ENCODE measurements at regions not wholly inside any gene's neighbourhood (a gene's known extent, or its start where the extent isn't known, plus 50 kb on each side); places are given as distances from the start of the nearest gene placed in this dataset.
A peak's percentile ranks its signal among the peaks of the same experiment; 100 is the strongest.

- TF ChIP-seq CTCF (IDR thresholded peaks at IDR 0.05) (no peak), EP300 (IDR thresholded peaks at IDR 0.05) (no peak), POLR2AphosphoS5 (IDR thresholded peaks at IDR 0.05) (no peak), POLR2A (IDR thresholded peaks at IDR 0.05) (no peak)
- peak; percentile 13 to 24 for DNase-seq (ENCODE audit: low spot score in 2 of 2)
- WGBS: 83% methylated on average over 2 of the region's 2 CpGs
- H3K4me1 ChIP-seq: peaks cover 62% of the 10 kb centered on the region
- H3K4me3 ChIP-seq: no peak overlapping the region
- no peaks in the 10 kb centered on the region for H3K27me3 ChIP-seq
- H3K27ac ChIP-seq: no peak overlapping the region
- H3K36me3 ChIP-seq: no peaks in the 10 kb centered on the region
- H3K9me3 ChIP-seq: no peaks in the 10 kb centered on the region
Measured at GRCh38 chr5:135240781-135241360, 158.2 kb downstream of the MACROH2A1 start.

- peak; percentile 19 to 43 for DNase-seq (ENCODE audit: low spot score in 2 of 2)
- Histone ChIP-seq H3K4me3 (no peak overlapping the region), H3K4me1 (peaks cover 61% of the 10 kb centered on the region), H3K27ac (no peak overlapping the region), H3K9me3 (no peaks in the 10 kb centered on the region), H3K27me3 (no peaks in the 10 kb centered on the region), H3K36me3 (no peaks in the 10 kb centered on the region)
- WGBS: 96% methylated on average over 3 of the region's 3 CpGs
- no peak for TF ChIP-seq EP300 (IDR thresholded peaks at IDR 0.05)
- no peak for TF ChIP-seq CTCF (IDR thresholded peaks at IDR 0.05)
Measured at GRCh38 chr5:135240283-135240633, 158.8 kb downstream of the MACROH2A1 start.

- Histone ChIP-seq H3K27me3 (no peaks in the 10 kb centered on the region), H3K4me3 (no peak overlapping the region), H3K27ac (no peak overlapping the region), H3K36me3 (no peaks in the 10 kb centered on the region), H3K9me3 (no peaks in the 10 kb centered on the region), H3K4me1 (peaks cover 59% of the 10 kb centered on the region)
- peak; percentile 46 to 64 for DNase-seq (ENCODE audit: low spot score in 2 of 2)
- WGBS: 60% methylated on average over 11 of the region's 11 CpGs
- TF ChIP-seq POLR2AphosphoS5 (IDR thresholded peaks at IDR 0.05) (no peak), POLR2A (IDR thresholded peaks at IDR 0.05) (no peak), CTCF (IDR thresholded peaks at IDR 0.05) (no peak), EP300 (IDR thresholded peaks at IDR 0.05) (no peak)
Measured at GRCh38 chr5:135239453-135240282, 159.4 kb downstream of the MACROH2A1 start.

- Histone ChIP-seq H3K4me3 (no peak overlapping the region), H3K36me3 (no peaks in the 10 kb centered on the region), H3K27ac (no peak overlapping the region), H3K4me1 (peaks cover 59% of the 10 kb centered on the region), H3K27me3 (no peaks in the 10 kb centered on the region), H3K9me3 (no peaks in the 10 kb centered on the region)
- TF ChIP-seq POLR2A (IDR thresholded peaks at IDR 0.05): no peak
- no peak for TF ChIP-seq EP300 (IDR thresholded peaks at IDR 0.05)
- TF ChIP-seq CTCF (IDR thresholded peaks at IDR 0.05): no peak
- TF ChIP-seq POLR2AphosphoS5 (IDR thresholded peaks at IDR 0.05): no peak
- peak; percentile 45 to 64 for DNase-seq (ENCODE audit: low spot score in 2 of 2)
- WGBS: 86% methylated on average over 10 of the region's 11 CpGs
Measured at GRCh38 chr5:135238622-135239452, 160.2 kb downstream of the MACROH2A1 start.

GRCh38 chr5:135237748-135238103 is 161.3 kb downstream of the MACROH2A1 start:
- Histone ChIP-seq H3K9me3 (no peaks in the 10 kb centered on the region), H3K4me1 (peaks cover 55% of the 10 kb centered on the region), H3K27ac (no peak overlapping the region), H3K4me3 (no peak overlapping the region), H3K27me3 (no peaks in the 10 kb centered on the region), H3K36me3 (no peaks in the 10 kb centered on the region)
- WGBS: 80% methylated on average over 9 of the region's 9 CpGs
- no peak for DNase-seq (ENCODE audit: low spot score in 2 of 2)
- TF ChIP-seq CTCF (IDR thresholded peaks at IDR 0.05) (no peak), POLR2AphosphoS5 (IDR thresholded peaks at IDR 0.05) (no peak), POLR2A (IDR thresholded peaks at IDR 0.05) (no peak), EP300 (IDR thresholded peaks at IDR 0.05) (no peak)
